RWPE2 (cell line): ENCODE measurements at regions not wholly inside any gene's neighbourhood (a gene's known extent, or its start where the extent isn't known, plus 50 kb on each side); places are given as distances from the start of the nearest gene placed in this dataset.
A peak's percentile ranks its signal among the peaks of the same experiment; 100 is the strongest.

Experiments used
- ATAC-seq: fragments of 200-7000 bp; cut with Tn5 transposase; 3 replicates; pipeline ENCODE4 v1.9.1; 2021; ENCODE audit warnings: low read depth
- DNase-seq: peaks from one replicate; pipeline ENCODE4 v3.0.0-alpha.2; 2020; ENCODE audit warnings: low spot score
- H3K27ac ChIP-seq: fragments of 450-650 bp; 2 replicates; pipeline ENCODE4 v1.5.1; 2017; ENCODE audit warnings: mild to moderate bottlenecking; ENCODE audit not compliant: poor library complexity, severe bottlenecking
- H3K27me3 ChIP-seq: fragments of 250-450 bp; sonication (Bioruptor Pico); 2 replicates; pipeline ENCODE4 v1.5.1; 2021; ENCODE audit warnings: mild to moderate bottlenecking, moderate library complexity; ENCODE audit not compliant: insufficient read depth, poor library complexity, severe bottlenecking
- H3K36me3 ChIP-seq: fragments of 250-450 bp; sonication (Bioruptor Pico); 2 replicates; pipeline ENCODE4 v1.5.1; 2020; ENCODE audit warnings: low read depth, mild to moderate bottlenecking, moderate library complexity
- H3K4me1 ChIP-seq: fragments of 250-450 bp; sonication (Bioruptor Pico); 2 replicates; pipeline ENCODE4 v1.5.1; 2021; ENCODE audit warnings: mild to moderate bottlenecking, moderate library complexity; ENCODE audit not compliant: insufficient read depth, poor library complexity, severe bottlenecking
- H3K4me3 ChIP-seq: fragments of 250-450 bp; sonication (Bioruptor Pico); 2 replicates; pipeline ENCODE4 v1.5.1; 2021; ENCODE audit warnings: mild to moderate bottlenecking, moderate library complexity; ENCODE audit not compliant: severe bottlenecking
- H3K9me3 ChIP-seq: fragments of 250-450 bp; sonication (Bioruptor Pico); 2 replicates; pipeline ENCODE4 v1.5.1; 2021; ENCODE audit warnings: mild to moderate bottlenecking, moderate library complexity; ENCODE audit not compliant: severe bottlenecking
- TF ChIP-seq, protein P1 (sequence below): fragments of 450-650 bp; IDR thresholded peaks from one replicate; pipeline ENCODE4 v1.5.1; 2017; ENCODE audit warnings: mild to moderate bottlenecking, moderate library complexity; ENCODE audit not compliant: poor library complexity, severe bottlenecking

DNA sequence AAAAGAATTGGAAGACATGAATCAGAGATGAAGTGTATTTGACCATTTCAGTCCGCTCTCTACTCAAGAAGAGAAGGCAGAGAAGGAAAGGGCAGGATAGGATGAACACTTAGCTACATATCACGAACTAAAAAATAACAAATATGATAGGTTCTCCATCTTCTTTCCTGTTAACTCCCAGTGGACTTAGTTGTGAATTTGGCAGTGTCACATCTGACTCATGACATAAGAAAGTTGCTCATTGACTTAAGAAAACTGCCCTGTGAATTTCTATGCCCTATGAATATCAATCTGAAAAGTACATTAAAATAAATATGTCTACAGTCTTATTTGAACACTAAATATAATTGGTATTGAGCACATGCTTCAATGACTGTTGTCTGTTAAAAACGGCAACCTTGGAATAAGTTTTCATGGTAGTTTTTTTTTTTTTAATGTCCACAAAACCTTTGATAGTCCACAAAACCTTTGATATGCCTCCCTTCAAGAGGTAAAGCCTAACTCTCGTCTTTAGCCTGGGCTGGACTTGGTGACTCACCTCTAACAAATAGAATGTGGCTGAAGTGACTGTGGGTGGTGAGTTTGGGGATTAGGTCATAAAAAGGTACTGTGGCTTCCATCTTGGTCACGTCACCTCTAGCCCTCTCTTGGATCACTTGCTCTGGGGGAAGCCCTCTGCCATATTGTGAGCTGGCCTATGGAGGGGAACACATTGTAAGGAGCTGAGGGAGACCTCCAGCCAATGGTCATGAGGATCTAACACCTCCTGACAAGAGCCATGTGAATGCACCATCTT lies 184.7 kb upstream of the S100G start:
- no peaks in the 10 kb centered on the region for H3K9me3 ChIP-seq
- no peak for ATAC-seq
- TF ChIP-seq, protein P1, sequence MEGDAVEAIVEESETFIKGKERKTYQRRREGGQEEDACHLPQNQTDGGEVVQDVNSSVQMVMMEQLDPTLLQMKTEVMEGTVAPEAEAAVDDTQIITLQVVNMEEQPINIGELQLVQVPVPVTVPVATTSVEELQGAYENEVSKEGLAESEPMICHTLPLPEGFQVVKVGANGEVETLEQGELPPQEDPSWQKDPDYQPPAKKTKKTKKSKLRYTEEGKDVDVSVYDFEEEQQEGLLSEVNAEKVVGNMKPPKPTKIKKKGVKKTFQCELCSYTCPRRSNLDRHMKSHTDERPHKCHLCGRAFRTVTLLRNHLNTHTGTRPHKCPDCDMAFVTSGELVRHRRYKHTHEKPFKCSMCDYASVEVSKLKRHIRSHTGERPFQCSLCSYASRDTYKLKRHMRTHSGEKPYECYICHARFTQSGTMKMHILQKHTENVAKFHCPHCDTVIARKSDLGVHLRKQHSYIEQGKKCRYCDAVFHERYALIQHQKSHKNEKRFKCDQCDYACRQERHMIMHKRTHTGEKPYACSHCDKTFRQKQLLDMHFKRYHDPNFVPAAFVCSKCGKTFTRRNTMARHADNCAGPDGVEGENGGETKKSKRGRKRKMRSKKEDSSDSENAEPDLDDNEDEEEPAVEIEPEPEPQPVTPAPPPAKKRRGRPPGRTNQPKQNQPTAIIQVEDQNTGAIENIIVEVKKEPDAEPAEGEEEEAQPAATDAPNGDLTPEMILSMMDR = no peak

DNA sequence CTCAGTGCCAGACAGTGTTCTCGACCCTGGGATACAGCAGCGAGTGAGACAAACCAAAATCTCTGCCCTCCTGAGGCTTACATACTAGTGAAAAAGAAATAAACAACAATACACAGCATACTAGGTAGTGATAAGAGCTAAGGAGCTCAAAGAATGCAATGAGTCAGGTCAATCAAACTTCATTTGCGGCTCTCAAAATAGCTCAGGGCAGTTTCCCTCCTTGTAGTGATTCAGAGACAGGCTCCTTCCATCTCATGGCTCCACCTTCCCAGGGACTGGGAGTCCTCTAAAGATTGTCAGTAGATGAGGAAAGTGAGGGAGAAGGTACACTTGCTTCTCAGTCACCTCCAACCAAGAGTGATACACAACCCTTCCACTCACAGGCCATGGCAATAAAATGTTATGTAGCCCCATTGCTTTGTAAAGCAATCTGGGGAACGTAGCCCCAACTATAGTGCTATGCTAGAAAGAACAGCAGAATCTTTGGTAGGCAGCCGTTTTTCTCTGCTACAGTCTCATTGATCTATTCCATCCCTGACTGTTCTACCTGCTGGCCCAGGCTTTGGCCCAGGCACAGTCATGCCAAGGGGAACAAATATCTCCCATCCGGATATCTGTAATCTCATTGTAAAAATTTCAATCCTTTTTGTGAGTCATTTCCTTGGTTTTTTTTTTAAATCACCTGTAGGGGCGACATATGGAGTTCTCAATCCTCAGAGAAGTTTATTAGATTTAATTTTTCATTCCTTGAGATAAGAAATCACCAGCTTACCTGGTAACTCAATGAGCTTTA lies 183.1 kb upstream of the S100G start:
- ATAC-seq (peak; percentile 99), DNase-seq (no peak)
- H3K9me3 ChIP-seq = no peaks in the 10 kb centered on the region
- H3K4me3 ChIP-seq = no peak overlapping the region
- H3K27me3 ChIP-seq = no peaks in the 10 kb centered on the region
- no peaks in the 10 kb centered on the region for H3K36me3 ChIP-seq
- TF ChIP-seq, protein P1 = no peak
- H3K4me1 ChIP-seq = peaks cover 6% of the 10 kb centered on the region
- H3K27ac ChIP-seq = peak overlapping the region; percentile 63

More for the DNA sequence above, 184.7 kb upstream of the S100G start:
- H3K4me3 ChIP-seq = no peak overlapping the region
- H3K4me1 ChIP-seq = peaks cover 6% of the 10 kb centered on the region
- H3K27me3 ChIP-seq = no peaks in the 10 kb centered on the region
- DNase-seq = no peak
- no peak overlapping the region for H3K27ac ChIP-seq
- H3K36me3 ChIP-seq = no peaks in the 10 kb centered on the region

DNA sequence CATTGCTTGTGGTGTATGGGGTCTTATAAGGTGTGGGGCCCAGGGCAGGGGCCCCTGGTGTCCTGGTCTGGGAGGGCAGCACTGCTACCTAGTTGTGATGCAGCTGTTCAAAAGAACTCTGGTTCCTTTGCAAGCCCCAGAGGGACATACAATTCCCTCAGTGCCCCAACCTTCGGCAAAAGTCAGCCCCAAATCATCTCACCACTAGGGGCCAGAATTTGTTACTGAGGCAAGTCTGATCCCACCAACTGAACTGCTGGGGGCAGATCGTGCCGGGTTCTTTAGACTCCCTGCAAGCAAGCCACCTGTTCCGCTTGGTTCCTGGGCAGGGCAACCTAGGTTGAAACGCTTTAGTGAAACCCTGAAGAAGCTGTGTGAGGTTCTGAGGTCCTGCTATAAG lies 180.1 kb upstream of the S100G start:
- H3K27me3 ChIP-seq = no peaks in the 10 kb centered on the region
- no peaks in the 10 kb centered on the region for H3K36me3 ChIP-seq
- TF ChIP-seq, protein P1 = no peak
- H3K4me3 ChIP-seq = no peak overlapping the region
- ATAC-seq (no peak), DNase-seq (no peak)
- peaks cover 6% of the 10 kb centered on the region for H3K4me1 ChIP-seq
- H3K9me3 ChIP-seq = no peaks in the 10 kb centered on the region
- no peak overlapping the region for H3K27ac ChIP-seq

DNA sequence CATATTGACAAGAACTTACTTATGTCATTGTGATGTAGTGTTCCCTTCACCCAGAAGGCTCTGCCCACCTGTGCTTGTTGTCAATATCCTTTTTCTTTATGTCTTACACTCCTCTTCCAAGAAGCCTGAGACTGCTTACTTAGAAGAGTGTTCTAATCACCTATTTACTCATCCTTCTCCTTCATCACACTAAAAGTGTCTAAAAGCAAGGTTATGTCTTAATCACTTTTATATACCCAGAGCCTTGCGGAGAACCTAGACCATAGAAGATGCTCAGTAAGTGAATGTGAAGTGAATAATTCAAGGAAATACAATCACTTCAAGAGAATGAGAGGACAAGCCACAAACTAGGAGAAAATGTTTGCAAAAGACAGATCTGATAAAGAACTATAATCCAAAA lies 177.6 kb upstream of the S100G start:
- Histone ChIP-seq H3K27ac (no peak overlapping the region), H3K9me3 (no peaks in the 10 kb centered on the region), H3K4me1 (no peaks in the 10 kb centered on the region), H3K4me3 (no peak overlapping the region), H3K36me3 (no peaks in the 10 kb centered on the region), H3K27me3 (no peaks in the 10 kb centered on the region)
- TF ChIP-seq, protein P1 = no peak
- DNase-seq (no peak), ATAC-seq (no peak)
